GM21529 (cell line): ENCODE measurements at regions not wholly inside any gene's neighbourhood (a gene's known extent, or its start where the extent isn't known, plus 50 kb on each side); places are given as distances from the start of the nearest gene placed in this dataset.

ENCODE experiments used
- ATAC-seq: cut with Tn5 transposase; IDR thresholded peaks from one replicate; pipeline ENCODE4 v1.9.1; 2021; ENCODE audit not compliant: unreplicated experiment

- ATAC-seq = no peak
Observed at GRCh38 chr5:125521289-125521688, 774.9 kb upstream of the ZNF608 start.

- ATAC-seq = no peak
Observed at GRCh38 chr5:125525356-125525755, 778.9 kb upstream of the ZNF608 start.

- ATAC-seq = no peak
Observed at GRCh38 chr5:125526966-125527365, 780.5 kb upstream of the ZNF608 start.

- ATAC-seq = no peak
Observed at GRCh38 chr5:125528881-125529280, 782.4 kb upstream of the ZNF608 start.

DNA sequence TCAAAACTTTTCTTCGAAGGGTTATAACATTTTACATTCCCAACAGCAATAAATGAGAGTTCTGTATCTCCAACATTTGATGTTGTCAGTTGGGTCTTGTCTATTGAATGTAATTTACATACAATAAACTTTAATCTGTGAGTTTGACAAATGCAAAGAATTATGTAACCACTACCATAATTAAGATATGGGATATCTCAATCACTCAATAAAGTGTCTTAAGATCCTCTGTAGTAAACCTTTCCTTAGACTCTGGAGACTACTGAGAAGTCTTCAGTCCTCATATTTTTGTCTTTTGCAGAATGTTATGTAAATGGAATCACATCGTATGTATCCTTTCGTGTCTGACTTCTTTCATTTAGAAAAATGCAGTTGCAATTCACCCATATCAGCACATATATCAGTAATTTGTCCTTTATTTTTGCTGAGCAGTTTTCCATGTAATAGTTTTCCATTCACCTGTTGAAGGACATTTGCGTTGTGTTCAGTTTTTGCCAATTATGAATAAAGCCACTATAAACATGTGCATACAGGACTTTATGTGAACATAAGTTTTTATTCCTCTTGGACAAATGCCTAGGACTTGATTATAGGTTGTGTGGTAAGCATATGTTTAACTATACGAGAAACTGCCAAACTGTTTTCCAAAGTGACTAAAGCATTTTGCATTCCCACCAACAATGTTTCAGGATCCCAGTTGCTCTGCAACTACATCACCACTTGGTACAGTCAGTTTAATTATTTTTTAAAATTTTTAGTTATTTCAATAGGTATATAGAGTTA, 784.6 kb upstream of the ZNF608 start:
- no peak for ATAC-seq

DNA sequence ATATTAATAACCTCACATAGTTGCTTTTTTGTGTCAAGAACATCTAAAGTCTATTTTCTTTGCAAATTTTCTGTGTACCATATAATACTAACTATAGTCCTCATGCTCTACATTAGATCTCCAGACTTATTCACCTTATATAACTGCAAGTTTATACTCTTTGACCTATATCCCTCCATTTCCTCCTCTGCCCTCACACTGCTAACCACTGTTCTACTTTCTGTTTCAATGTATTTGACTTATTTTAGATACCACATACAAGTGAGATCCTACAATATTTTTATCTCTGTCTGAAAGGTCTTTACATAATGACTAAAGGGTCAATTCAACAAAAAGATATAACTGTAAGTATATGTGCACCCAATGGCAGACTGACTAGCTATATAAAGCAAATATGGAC, 789.7 kb upstream of the ZNF608 start:
- ATAC-seq = no peak

DNA sequence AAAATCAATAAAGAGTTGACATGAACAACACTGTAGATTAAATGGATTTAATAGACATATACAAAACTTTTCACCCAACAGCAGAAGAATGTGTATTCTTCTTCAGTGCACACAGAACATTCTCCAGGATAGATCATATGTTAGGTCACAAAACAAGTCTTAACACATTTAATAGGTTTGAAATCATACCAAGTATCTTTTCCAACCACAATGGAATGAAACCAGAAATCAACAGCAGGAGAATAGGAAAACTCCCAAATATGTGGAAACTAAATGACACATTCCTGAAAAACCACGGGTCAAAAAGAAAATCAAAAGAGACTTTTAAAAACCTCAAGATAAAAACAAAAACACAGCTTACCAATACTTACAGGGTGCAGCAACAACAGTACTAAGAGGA, 790.1 kb upstream of the ZNF608 start:
- ATAC-seq = no peak

GRCh38 chr5:125537661-125538060, 791.2 kb upstream of the ZNF608 start:
- ATAC-seq = no peak

- no peak for ATAC-seq
Observed at GRCh38 chr5:125538469-125538868, 792.0 kb upstream of the ZNF608 start.

DNA sequence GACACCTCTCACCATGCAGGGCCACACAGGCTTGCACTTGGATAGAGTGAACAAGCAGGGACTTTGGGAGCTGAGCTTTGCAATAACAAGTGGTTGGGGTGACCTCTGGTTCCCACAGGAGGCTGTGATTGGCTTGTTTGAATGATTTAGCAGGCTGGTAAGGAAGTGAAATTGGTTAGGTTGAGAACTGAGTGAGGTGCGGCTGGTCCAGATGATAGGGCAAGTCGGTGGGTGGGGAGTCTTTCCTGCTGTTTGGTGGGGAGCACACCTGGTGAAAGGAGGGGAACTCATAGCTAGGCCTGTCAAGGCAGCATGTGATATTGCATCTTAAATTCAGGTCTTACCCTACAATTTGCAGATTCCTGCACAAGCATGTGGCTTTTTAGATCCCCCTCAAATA, 794.6 kb upstream of the ZNF608 start:
- ATAC-seq = no peak

DNA sequence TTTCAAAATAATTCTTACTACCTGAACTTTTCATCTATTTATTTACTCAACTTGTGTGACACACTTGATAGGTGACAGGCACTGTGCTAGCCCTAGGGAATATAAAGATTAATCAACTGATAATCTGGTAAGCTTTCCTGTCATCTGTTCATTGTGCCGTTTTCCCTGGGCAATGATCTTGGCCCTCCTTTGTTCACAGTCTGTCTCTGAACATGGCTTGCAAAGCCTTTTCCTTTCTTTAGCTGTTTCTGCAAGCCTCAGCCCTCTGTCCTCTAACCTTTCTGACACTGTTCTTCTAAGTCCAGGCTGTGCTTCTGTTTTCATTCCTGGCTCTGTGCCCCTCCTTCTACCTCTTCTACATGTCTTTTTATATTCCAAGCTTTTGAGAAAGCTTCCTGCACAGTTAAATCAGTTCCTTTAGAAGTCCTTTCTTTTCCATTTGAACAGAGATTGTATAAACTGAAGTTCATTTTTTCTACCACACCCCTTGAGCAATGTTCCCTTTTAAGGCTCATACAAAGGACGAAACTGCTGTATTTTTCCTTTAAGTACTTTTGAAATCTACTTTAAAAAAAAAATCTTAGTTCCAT, 803.0 kb upstream of the ZNF608 start:
- no peak for ATAC-seq

DNA sequence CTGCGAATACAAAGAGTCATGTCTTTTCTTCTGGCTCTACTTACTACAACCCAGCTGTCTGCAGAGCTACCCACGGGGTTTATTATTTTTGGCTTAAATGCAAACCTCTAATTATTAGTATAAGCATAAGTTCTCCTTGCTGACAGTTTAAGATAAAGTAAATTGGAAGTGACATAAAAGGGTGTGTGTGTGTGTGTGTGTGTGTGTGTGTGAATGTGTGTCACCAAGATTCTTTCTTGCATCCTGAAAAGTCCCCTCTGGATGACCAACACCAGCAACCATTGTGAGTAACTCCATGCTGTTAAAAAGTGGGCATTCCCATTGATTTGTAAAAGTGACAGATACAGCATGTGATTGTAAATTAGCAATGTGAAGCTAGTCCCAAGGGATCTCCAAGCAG, 803.8 kb upstream of the ZNF608 start:
- ATAC-seq = no peak

- ATAC-seq = no peak
Observed at GRCh38 chr5:125551246-125551645, 804.8 kb upstream of the ZNF608 start.

DNA sequence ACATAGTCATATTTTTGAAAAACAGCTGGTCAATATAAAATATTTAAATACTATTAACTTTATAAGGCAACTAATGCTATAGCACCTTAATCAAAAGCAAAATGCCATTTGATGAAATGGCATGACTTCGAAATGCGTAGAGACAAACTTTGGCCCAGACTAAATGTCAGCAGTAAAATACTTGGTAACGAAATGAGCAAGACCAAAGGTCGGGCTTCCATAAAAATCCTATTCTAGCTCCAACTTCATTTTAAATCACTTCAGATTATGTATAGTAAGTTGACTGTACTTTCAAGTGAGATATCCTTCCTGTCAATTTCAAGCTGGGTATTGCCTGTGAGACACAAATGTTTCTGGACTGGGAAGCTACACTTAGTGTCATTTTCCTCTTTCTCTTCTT, 805.4 kb upstream of the ZNF608 start:
- ATAC-seq = no peak

- ATAC-seq = no peak
Observed at GRCh38 chr5:125552486-125552885, 806.0 kb upstream of the ZNF608 start.

DNA sequence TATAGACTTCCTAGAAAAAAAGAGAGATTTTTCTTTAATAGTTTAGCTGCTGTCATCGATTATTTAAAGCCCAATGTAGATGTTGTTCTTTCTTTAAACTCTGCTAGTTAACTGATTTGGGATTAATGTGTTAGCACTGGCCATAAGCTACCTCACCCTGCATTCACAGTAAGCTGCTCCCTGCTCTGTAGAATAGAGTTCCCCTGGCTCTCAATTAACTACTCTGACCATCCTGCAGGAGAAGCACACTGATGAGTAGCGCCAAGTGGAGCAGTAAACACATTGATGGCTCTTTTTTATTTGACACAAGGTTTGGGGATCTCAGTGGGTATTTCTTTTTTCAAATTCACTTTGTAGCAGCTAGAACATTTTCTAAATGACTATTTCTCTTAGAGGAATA, 807.9 kb upstream of the ZNF608 start:
- no peak for ATAC-seq

GRCh38 chr5:125555591-125555990, 809.2 kb upstream of the ZNF608 start:
- ATAC-seq = no peak

DNA sequence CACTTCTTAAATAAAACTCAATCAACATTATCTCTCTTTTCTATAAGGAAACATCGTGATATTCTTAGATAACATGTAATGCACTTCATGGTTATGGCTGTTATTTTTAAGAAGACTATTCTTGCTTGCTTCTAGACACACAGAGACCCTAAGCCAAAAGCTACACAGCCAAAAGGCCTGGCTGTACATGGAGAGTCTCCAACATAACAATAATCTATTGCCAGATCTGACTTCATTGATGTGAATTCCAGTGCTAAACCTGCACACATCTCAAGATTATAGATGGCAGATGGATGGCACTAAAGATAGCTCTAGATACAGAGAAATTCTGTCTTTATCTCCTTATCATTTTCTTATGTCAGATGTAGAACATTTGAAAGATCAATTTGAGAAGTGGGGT, 811.6 kb upstream of the ZNF608 start:
- ATAC-seq = no peak

GRCh38 chr5:125558466-125558865, 812.0 kb upstream of the ZNF608 start:
- ATAC-seq = no peak

DNA sequence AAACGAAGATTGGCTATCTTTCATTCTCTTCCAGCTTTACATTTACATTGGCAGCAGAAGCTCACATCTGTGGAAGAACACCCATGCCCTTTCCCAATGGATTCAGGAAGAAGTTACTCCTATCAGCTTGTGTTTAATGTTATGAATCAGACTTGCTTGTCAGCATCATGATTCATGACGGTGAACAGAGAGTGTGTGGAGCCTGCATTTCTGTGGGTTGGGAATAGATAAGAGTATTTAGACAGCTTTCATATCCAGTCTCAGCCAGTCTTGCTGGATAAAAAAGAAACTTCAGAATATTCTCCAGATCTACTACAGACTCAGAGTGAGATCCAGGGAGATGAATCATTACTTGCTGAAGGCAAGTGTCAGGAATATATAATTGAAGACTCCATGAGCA, 812.9 kb upstream of the ZNF608 start:
- ATAC-seq = no peak

- no peak for ATAC-seq
Observed at GRCh38 chr5:125560476-125561225, 814.2 kb upstream of the ZNF608 start.

GRCh38 chr5:125564317-125564975, 818.0 kb upstream of the ZNF608 start:
- no peak for ATAC-seq
